ENCODE measurements at regions not wholly inside any gene's neighbourhood (a gene's known extent, or its start where the extent isn't known, plus 50 kb on each side); places are given as distances from the start of the nearest gene placed in this dataset.

- H3K27ac Mint-ChIP-seq, result no peak overlapping the region
- H3K4me2 ChIP-seq (ENCODE audit: insufficient read depth, insufficient read length, low read length), result no peak overlapping the region
- no peak overlapping the region for H2BK12ac ChIP-seq (ENCODE audit: insufficient read length, low read depth, low read length)
- no peak overlapping the region for H2AFZ ChIP-seq (ENCODE audit: low read length)
- no peak overlapping the region for H4K5ac ChIP-seq (ENCODE audit: insufficient read length, low read depth, low read length)
- H3K27me3 Mint-ChIP-seq (ENCODE audit: low read depth), result no peaks in the 10 kb centered on the region
- no peak overlapping the region for H4K8ac ChIP-seq (replicated peaks; ENCODE audit: insufficient read length, low read depth, low read length)
- no peak overlapping the region for H2BK20ac ChIP-seq (ENCODE audit: low read depth, low read length, poor library complexity, severe bottlenecking)
- no peak overlapping the region for H2AK5ac ChIP-seq (ENCODE audit: insufficient read length, low read length)
- no peaks in the 10 kb centered on the region for H3K9me3 Mint-ChIP-seq
- TF ChIP-seq CTCF (conservative IDR thresholded peaks at IDR 0.05), result no peak
- no peaks in the 10 kb centered on the region for H3K9me3 ChIP-seq (ENCODE audit: control insufficient read depth, low read depth, low read length)
- no peaks in the 10 kb centered on the region for H3K79me2 ChIP-seq (ENCODE audit: insufficient read depth, low read length)
- no peak overlapping the region for H3T11ph ChIP-seq (ENCODE audit: low read length)
- no peak overlapping the region for H3K4me3 Mint-ChIP-seq
- no peaks in the 10 kb centered on the region for H3K36me3 Mint-ChIP-seq (ENCODE audit: insufficient read depth in 1 of 3, low read depth in 3 of 3)
- no peaks in the 10 kb centered on the region for H3K79me1 ChIP-seq (ENCODE audit: insufficient read depth, low read depth, low read length, poor library complexity, severe bottlenecking)
- no peak overlapping the region for H3K4ac ChIP-seq (ENCODE audit: low read depth, low read length)
- H4K91ac ChIP-seq (ENCODE audit: insufficient read length, low read depth, low read length), result no peak overlapping the region
- H3K27me3 ChIP-seq (ENCODE audit: insufficient read depth, low read length), result no peaks in the 10 kb centered on the region
- no peak overlapping the region for H2BK15ac ChIP-seq (ENCODE audit: low read depth, low read length)
- H3K56ac ChIP-seq (ENCODE audit: insufficient read length, low read depth, low read length), result no peak overlapping the region
- no peak overlapping the region for H3K14ac ChIP-seq (ENCODE audit: insufficient read depth, low read length)
- no peaks in the 10 kb centered on the region for H3K4me1 ChIP-seq (ENCODE audit: insufficient read depth, low read length)
- H2BK5ac ChIP-seq (ENCODE audit: insufficient read length, low read length), result no peak overlapping the region
- H3K23ac ChIP-seq (ENCODE audit: insufficient read length, low read depth, low read length), result no peak overlapping the region
- no peak overlapping the region for H3K27ac ChIP-seq (ENCODE audit: insufficient read length, low read depth, low read length)
- WGBS (ENCODE audit: extremely low coverage, insufficient read length, low lambda C conversion rate), result no CpG with 5 or more reads among the region's 1 CpG
- no peak overlapping the region for H3K18ac ChIP-seq (ENCODE audit: insufficient read length, low read depth, low read length)
- H3K9ac ChIP-seq (ENCODE audit: extremely low read depth, insufficient read length, low read length), result no peak overlapping the region
- peaks cover 6% of the 10 kb centered on the region in 2 experiments for H3K4me1 Mint-ChIP-seq
- H4K20me1 ChIP-seq (ENCODE audit: control insufficient read depth, insufficient read depth, insufficient read length), result no peaks in the 10 kb centered on the region
- no peaks in the 10 kb centered on the region for H3K23me2 ChIP-seq (ENCODE audit: insufficient read length, low read depth, low read length, poor library complexity, severe bottlenecking)
- no peak overlapping the region for H2BK120ac ChIP-seq (ENCODE audit: low read depth, low read length, poor library complexity, severe bottlenecking)
- DNase-seq, result no peak
Observed at GRCh38 chr14:26213846-26214575, 383.8 kb downstream of the NOVA1 start.

Measured in H9 (cell line).